GM19238 (cell line): ENCODE measurements at regions not wholly inside any gene's neighbourhood (a gene's known extent, or its start where the extent isn't known, plus 50 kb on each side); places are given as distances from the start of the nearest gene placed in this dataset.
"Not testable (repeated sequence)": the region's sequence is repeated elsewhere in the genome, so short reads cannot be mapped to it uniquely, and the experiment has no call there.

Experiments used
- DNase-seq: peaks from one replicate; pipeline ENCODE4 v3.0.0; 2011; ENCODE audit warnings: low spot score; ENCODE audit not compliant: insufficient read length

GRCh38 chr13:105878119-105878700 is 657.3 kb downstream of the EFNB2 start:
- no peak for DNase-seq

GRCh38 chr13:105874814-105875213 is 660.6 kb downstream of the EFNB2 start:
- no peak for DNase-seq

- no peak for DNase-seq
These were observed 663.7 kb downstream of the EFNB2 start for GRCh38 chr13:105871768-105872167.

DNA sequence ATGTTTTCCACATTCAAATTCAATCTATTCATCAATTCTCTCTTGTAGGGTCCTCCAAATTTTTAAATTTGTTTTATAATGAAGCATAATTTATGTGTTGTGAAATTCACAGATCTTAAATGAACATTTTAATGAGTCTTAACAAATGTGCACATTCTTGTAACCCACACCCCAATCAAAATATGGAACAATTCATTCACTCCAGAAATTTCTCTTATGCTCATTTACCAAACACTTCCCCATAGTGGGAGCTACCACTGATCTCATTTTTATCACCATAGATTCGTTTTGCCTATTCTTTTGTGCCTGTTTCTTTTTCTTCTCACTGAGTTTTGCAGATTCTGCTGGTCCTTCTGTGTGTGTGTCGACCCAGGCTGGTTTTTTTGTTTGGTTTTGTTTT is 664.1 kb downstream of the EFNB2 start:
- no peak for DNase-seq

GRCh38 chr13:105863300-105863920 is 672.1 kb downstream of the EFNB2 start:
- no peak for DNase-seq

DNA sequence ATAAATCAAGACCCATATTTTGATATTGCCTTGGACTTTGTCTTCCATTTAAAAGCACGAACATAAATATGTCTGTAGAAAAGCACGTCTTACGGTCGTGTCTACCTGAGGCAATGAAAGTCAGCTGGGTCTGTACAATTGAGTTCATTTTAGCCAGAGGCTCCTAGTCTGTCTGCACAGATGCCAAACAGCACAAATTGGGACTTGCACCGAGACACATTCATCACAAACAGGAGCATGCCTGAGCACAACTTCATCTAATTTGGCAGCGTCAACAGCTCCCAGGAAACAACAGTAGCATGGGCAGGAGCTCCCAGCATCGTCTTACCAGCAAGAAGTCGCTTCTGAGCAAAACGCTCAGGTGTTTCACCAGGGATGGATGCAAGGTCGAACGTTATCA is 687.0 kb downstream of the EFNB2 start:
- DNase-seq: no peak

GRCh38 chr13:105847527-105848291 is 687.8 kb downstream of the EFNB2 start:
- no peak for DNase-seq

- no peak for DNase-seq
These were observed 688.5 kb downstream of the EFNB2 start for GRCh38 chr13:105846923-105847322.

- no peak for DNase-seq
These were observed 694.2 kb downstream of the EFNB2 start for GRCh38 chr13:105841286-105841685.

DNA sequence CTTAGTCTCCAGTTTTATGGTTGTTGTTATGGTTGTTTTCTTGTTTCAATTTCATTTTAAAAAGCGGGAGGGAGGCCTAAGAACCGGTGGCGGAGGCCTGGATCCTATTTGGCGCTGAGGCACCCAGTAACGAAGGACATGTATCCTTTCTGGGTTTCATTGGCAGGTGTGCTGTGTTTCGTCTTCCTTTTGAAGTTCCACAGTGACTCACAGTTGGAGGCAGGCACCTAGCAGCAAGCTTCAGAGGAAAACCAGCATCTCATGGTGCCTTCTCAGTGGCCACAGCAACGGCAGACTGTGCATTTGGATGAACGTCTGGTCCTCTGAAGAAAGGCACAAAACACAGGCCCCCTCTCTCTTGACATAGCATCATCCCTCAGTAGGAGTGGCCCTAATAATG is 697.2 kb downstream of the EFNB2 start:
- DNase-seq: no peak

- DNase-seq: not testable (repeated sequence)
These were observed 698.2 kb downstream of the EFNB2 start for GRCh38 chr13:105837295-105837694.

DNA sequence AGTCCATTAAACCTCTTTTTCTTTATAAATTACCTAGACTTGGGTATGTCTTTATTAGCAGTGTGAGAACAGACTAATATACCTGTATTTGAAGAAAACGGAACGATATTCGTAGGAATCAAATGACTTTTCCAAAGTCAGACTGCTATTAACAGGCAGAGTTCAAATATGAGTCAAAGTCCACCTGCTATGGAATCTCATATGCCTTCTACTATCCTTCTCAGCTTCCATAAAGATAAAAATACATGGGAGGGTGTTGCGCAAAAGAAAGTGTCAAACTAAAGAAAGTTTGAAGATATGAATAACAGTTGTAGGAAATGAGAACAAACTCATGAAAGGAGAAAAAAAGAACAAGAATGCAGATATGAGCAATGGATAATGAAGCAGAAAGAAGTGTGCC is 704.6 kb downstream of the EFNB2 start:
- no peak for DNase-seq

- no peak for DNase-seq
These were observed 708.2 kb downstream of the EFNB2 start for GRCh38 chr13:105827111-105827809.

DNA sequence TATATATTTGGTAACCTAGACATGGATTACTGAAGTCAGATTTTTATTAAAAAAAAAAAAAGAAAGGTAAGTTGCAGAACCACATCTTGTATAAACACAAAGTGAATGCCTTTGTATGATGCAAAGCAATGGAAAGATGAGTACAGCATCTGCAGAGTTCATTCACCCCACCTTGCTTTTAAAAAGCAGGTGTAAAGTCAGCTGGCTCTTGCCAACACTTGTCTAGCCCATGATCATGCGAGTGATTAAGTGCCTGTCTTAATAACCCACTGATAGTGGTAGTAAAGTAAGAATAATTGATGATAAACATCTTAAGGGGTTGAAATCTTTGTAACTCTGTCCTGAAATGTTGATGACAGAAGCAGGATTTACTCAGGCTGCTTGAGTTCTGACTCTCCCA is 710.4 kb downstream of the EFNB2 start:
- DNase-seq: no peak

GRCh38 chr13:105821337-105821736 is 714.1 kb downstream of the EFNB2 start:
- DNase-seq: no peak

DNA sequence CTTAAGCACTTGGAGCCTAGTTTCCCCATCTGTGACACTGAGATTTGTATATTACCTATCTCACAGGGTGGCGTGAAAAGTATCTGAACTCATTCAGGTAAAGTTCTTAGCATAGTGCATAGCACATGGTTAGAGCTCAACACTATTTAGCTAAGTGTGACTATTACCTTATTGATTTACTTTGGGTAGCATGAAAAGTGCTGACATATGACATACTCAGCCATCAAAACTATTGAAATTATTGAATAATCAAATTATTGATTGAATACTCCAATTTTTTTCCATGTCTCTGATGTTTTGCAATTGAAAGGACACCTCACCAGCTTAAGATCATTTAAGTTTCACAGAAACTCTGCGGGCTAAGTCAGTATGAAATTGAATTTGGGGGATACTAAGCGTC is 715.0 kb downstream of the EFNB2 start:
- DNase-seq: no peak

GRCh38 chr13:105817498-105817897 is 718.0 kb downstream of the EFNB2 start:
- no peak for DNase-seq

DNA sequence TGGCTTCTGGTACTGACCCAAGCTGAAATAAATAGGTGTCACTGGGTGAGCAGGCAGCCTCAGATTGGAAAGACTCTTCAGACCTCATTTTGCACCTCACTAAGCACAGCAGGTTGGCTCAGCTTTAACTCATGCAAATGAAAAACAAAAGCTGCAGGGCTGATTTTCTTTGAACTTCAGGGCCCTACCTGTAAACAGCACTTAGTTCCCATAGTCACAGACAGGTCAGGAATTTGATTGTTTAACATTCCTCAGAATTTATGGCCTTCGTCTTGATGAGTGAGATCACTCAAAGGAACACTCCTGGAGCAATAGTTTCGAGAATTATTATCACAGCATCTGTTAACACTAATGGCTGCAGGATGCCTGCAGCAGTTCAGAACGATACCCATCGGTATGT is 718.5 kb downstream of the EFNB2 start:
- DNase-seq: no peak

- no peak for DNase-seq
These were observed 720.6 kb downstream of the EFNB2 start for GRCh38 chr13:105814902-105815250.

DNA sequence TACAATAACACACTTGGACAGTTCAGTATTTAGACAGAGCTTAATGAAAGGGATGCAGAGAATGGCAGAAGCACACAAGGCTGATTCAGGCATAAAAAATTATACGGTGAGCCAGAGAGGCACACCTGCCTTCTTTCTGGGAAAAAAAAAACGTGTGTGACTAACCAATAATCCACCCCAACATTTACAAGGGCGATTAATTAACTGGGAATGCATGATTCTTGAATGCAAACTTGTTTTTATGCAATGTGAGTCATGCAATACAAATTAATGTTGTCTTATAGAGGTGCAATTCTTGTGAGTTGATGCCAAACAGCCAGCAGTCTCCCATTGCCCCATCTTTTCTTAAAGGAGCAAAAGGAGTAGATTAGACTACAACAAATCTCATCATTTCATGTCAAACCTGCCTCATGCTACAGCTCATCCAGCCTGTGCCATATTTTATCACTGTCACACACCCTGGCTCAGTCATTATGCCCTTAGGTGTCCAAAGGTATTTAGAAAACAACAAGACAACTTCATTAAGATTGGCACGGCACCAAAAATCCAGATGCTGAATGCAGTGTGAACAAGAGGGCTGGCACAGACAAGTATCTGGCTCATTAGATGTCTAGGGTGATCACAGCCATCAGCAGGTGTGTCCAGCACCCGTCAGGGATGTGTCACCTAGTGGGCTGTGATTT is 721.1 kb downstream of the EFNB2 start:
- DNase-seq: no peak

DNA sequence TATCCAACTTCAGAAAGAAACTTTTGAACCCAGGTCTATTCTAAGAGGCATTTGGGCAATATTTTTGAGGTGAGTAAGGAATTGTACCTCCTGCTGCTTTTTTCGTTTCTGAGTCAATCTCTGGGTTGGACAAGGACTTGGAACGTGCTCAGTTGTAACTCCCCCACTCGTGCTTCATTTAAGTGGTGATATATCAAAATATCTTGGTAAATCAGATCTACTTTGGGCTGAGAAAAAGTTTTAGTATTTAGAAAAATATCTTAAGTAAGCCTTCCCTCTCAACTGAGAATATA is 728.9 kb downstream of the EFNB2 start:
- DNase-seq: no peak
